Muscle of leg (tissue), 3 donors: ENCODE measurements at regions not wholly inside any gene's neighbourhood (a gene's known extent, or its start where the extent isn't known, plus 50 kb on each side); places are given as distances from the start of the nearest gene placed in this dataset.

Source experiments
- DNase-seq: peaks from one replicate; pipeline ENCODE4 v3.0.0; 2013
- H3K27ac ChIP-seq: one replicate; pipeline ENCODE4 v1.5.1; 2013; ENCODE audit warnings: mild to moderate bottlenecking, low read length, control low read depth
- H3K27me3 ChIP-seq: one replicate; pipeline ENCODE4 v1.6.1; 2013; ENCODE audit warnings: low read length; ENCODE audit not compliant: control insufficient read depth, insufficient read depth
- H3K36me3 ChIP-seq: one replicate; pipeline ENCODE4 v1.6.1; 2013; ENCODE audit warnings: low read length; ENCODE audit not compliant: control insufficient read depth, insufficient read depth
- H3K4me1 ChIP-seq: one replicate; pipeline ENCODE4 v1.6.1; 2013; ENCODE audit warnings: low read length; ENCODE audit not compliant: control insufficient read depth, insufficient read depth
- H3K4me3 ChIP-seq: one replicate; pipeline ENCODE4 v1.5.1; 2013; ENCODE audit warnings: low read length, control low read depth
- H3K9me3 ChIP-seq: replicated peaks from 2 replicates; pipeline ENCODE4 v1.6.1; 2013; ENCODE audit warnings: low read depth, low read length; ENCODE audit not compliant: control insufficient read depth
- WGBS: methylation state at CpG from one replicate; pipeline ENCODE4 v1.1.5; 2013; ENCODE audit warnings: missing lambda C conversion rate; ENCODE audit not compliant: insufficient coverage; 5-methylcytosine and 5-hydroxymethylcytosine counted together

- WGBS: 84% methylated on average over 15 of the region's 22 CpGs
- Histone ChIP-seq H3K4me1 (peaks cover 2% of the 10 kb centered on the region), H3K27me3 (peaks cover 3% of the 10 kb centered on the region), H3K4me3 (no peak overlapping the region), H3K9me3 (peaks cover under 1% of the 10 kb centered on the region), H3K36me3 (no peaks in the 10 kb centered on the region), H3K27ac (no peak overlapping the region)
- DNase-seq: no peak
These were observed 212.0 kb upstream of the RAB6C start for GRCh38 chr2:129767346-129768035.

DNA sequence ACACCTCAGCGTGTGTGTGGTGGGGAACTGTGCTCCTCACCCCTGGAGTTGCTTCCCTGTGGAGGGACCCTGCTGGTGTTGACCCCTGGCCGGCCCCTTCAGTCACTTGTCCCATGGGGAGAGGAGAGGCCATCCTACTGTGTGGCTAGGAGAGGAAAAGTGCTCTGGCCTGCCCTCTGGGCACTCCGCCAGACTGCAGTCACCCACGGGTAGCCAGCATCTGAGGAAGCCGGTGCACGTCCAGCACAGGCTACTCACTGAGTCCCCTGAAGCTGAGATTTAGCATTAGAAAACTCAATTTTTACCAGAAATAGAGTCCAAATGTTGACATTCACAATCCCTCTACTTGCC is 211.5 kb upstream of the RAB6C start:
- no peak overlapping the region for H3K27ac ChIP-seq
- no peaks in the 10 kb centered on the region for H3K36me3 ChIP-seq
- H3K4me1 ChIP-seq: peaks cover 2% of the 10 kb centered on the region
- peaks cover 2% of the 10 kb centered on the region for H3K9me3 ChIP-seq
- DNase-seq: no peak
- WGBS: 51% methylated on average over 3 of the region's 6 CpGs
- H3K27me3 ChIP-seq: peaks cover 3% of the 10 kb centered on the region
- H3K4me3 ChIP-seq: no peak overlapping the region

- peaks cover 2% of the 10 kb centered on the region for H3K4me1 ChIP-seq
- peaks cover 3% of the 10 kb centered on the region for H3K27me3 ChIP-seq
- 100% methylated on average over 2 of the region's 11 CpGs for WGBS
- no peak overlapping the region for H3K4me3 ChIP-seq
- H3K36me3 ChIP-seq: no peaks in the 10 kb centered on the region
- no peak for DNase-seq
- H3K27ac ChIP-seq: no peak overlapping the region
- H3K9me3 ChIP-seq: peaks cover 2% of the 10 kb centered on the region
These were observed 210.8 kb upstream of the RAB6C start for GRCh38 chr2:129768485-129769184.

- Histone ChIP-seq H3K4me1 (peaks cover 2% of the 10 kb centered on the region), H3K36me3 (no peaks in the 10 kb centered on the region), H3K9me3 (peaks cover 2% of the 10 kb centered on the region), H3K27me3 (peaks cover 3% of the 10 kb centered on the region), H3K4me3 (no peak overlapping the region), H3K27ac (no peak overlapping the region)
- DNase-seq: no peak
- 85% methylated on average over 9 of the region's 11 CpGs for WGBS
These were observed 210.1 kb upstream of the RAB6C start for GRCh38 chr2:129769185-129769991.

GRCh38 chr2:129771418-129772189 is 207.9 kb upstream of the RAB6C start:
- Histone ChIP-seq H3K27me3 (peaks cover 1% of the 10 kb centered on the region), H3K36me3 (no peaks in the 10 kb centered on the region), H3K4me3 (no peak overlapping the region), H3K27ac (no peak overlapping the region), H3K4me1 (peaks cover 2% of the 10 kb centered on the region), H3K9me3 (peaks cover 2% of the 10 kb centered on the region)
- no peak for DNase-seq
- WGBS: 81% methylated on average over 5 of the region's 6 CpGs

DNA sequence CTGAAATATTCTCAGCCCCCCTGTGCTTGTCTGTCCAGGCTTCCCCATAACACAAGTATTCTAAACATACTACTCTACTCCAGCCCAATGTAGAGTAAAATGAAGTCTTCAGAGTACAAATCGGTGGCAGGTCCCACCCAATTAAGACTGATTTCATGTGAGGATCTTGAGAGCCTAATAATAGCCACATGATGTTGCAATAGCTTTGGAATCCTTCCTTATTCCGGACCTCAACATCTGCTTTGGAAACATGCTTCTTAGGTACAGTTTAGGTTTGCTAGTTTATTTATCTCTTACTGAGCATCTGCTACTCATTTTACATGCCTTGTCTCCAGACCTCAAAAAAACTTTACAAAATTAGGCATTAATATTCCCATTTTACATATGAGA is 207.3 kb upstream of the RAB6C start:
- Histone ChIP-seq H3K4me1 (peaks cover 2% of the 10 kb centered on the region), H3K36me3 (no peaks in the 10 kb centered on the region), H3K9me3 (peaks cover 2% of the 10 kb centered on the region), H3K27me3 (no peaks in the 10 kb centered on the region), H3K4me3 (no peak overlapping the region), H3K27ac (no peak overlapping the region)
- WGBS: no CpG with 5 or more reads among the region's 2 CpGs
- DNase-seq: peak; percentile 66

- WGBS: 74% methylated on average over 2 of the region's 3 CpGs
- no peak overlapping the region for H3K27ac ChIP-seq
- H3K36me3 ChIP-seq: no peaks in the 10 kb centered on the region
- peaks cover 2% of the 10 kb centered on the region for H3K9me3 ChIP-seq
- DNase-seq: no peak
- H3K4me3 ChIP-seq: no peak overlapping the region
- H3K27me3 ChIP-seq: no peaks in the 10 kb centered on the region
- H3K4me1 ChIP-seq: peaks cover 10% of the 10 kb centered on the region
These were observed 203.4 kb upstream of the RAB6C start for GRCh38 chr2:129775952-129776653.

GRCh38 chr2:129777146-129777545 is 202.3 kb upstream of the RAB6C start:
- H3K36me3 ChIP-seq: no peaks in the 10 kb centered on the region
- H3K4me1 ChIP-seq: peaks cover 10% of the 10 kb centered on the region
- H3K27ac ChIP-seq: no peak overlapping the region
- no CpG with 5 or more reads among the region's 2 CpGs for WGBS
- peaks cover 3% of the 10 kb centered on the region for H3K27me3 ChIP-seq
- no peak for DNase-seq
- peaks cover 2% of the 10 kb centered on the region for H3K9me3 ChIP-seq
- H3K4me3 ChIP-seq: no peak overlapping the region

GRCh38 chr2:129777762-129778583 is 201.5 kb upstream of the RAB6C start:
- Histone ChIP-seq H3K27me3 (peaks cover 3% of the 10 kb centered on the region), H3K4me1 (peaks cover 10% of the 10 kb centered on the region), H3K4me3 (no peak overlapping the region), H3K9me3 (no peaks in the 10 kb centered on the region), H3K27ac (no peak overlapping the region), H3K36me3 (no peaks in the 10 kb centered on the region)
- peak; percentile 29 for DNase-seq
- 42% methylated on average over 7 of the region's 9 CpGs for WGBS
